SK-N-SH (cell line): ENCODE measurements at regions not wholly inside any gene's neighbourhood (a gene's known extent, or its start where the extent isn't known, plus 50 kb on each side); places are given as distances from the start of the nearest gene placed in this dataset.
"Not testable (repeated sequence)": the region's sequence is repeated elsewhere in the genome, so short reads cannot be mapped to it uniquely, and the experiment has no call there.

Source experiments
- CHD2 ChIP-seq: fragments of 150-350 bp; IDR thresholded peaks from 2 replicates; pipeline ENCODE4 v1.6.1; 2018; ENCODE audit warnings: low read length; ENCODE audit not compliant: partially characterized antibody
- NFIC ChIP-seq: IDR thresholded peaks from 2 replicates; pipeline ENCODE4 v1.4.0; 2012; ENCODE audit warnings: borderline replicate concordance
- POLR2AphosphoS5 ChIP-seq: IDR thresholded peaks from 2 replicates; pipeline ENCODE4 v1.6.1; 2012; ENCODE audit warnings: low read depth, low read length
- RCOR1 ChIP-seq: fragments of 150-350 bp; IDR thresholded peaks from 2 replicates; pipeline ENCODE4 v1.6.1; 2017; ENCODE audit warnings: antibody characterized with exemption, low read length
- RFX5 ChIP-seq: IDR thresholded peaks from 2 replicates; pipeline ENCODE4 v1.6.1; 2012; ENCODE audit warnings: mild to moderate bottlenecking, improper control_type of control experiment, low read length
- SIN3A ChIP-seq: IDR thresholded peaks from 2 replicates; pipeline ENCODE4 v1.6.1; 2012; ENCODE audit warnings: low read depth, mild to moderate bottlenecking, low read length, moderate library complexity, borderline replicate concordance
- TAF1 ChIP-seq: IDR thresholded peaks from 2 replicates; pipeline ENCODE4 v1.6.1; 2012; ENCODE audit warnings: low read depth, mild to moderate bottlenecking, low read length, moderate library complexity, borderline replicate concordance
- YY1 ChIP-seq: IDR thresholded peaks from 2 replicates; pipeline ENCODE4 v1.4.0; 2012; ENCODE audit warnings: low read depth, mild to moderate bottlenecking
- TF ChIP-seq, protein P1 (sequence below): fragments of 200-600 bp; sonication (generic); IDR thresholded peaks from 2 replicates; pipeline ENCODE4 v1.6.1; 2017; ENCODE audit warnings: antibody characterized with exemption, mild to moderate bottlenecking, moderate library complexity
- TF ChIP-seq, protein P2 (sequence below): fragments of 150-350 bp; IDR thresholded peaks from 2 replicates; pipeline ENCODE4 v1.6.1; 2016; ENCODE audit warnings: mild to moderate bottlenecking, low read depth, low read length
- TF ChIP-seq, protein P3 (sequence below): IDR thresholded peaks from 2 replicates; pipeline ENCODE4; 2012
- TF ChIP-seq, protein P4 (sequence below): IDR thresholded peaks from 2 replicates; pipeline ENCODE4 v1.4.0; 2012; ENCODE audit warnings: low read depth

DNA sequence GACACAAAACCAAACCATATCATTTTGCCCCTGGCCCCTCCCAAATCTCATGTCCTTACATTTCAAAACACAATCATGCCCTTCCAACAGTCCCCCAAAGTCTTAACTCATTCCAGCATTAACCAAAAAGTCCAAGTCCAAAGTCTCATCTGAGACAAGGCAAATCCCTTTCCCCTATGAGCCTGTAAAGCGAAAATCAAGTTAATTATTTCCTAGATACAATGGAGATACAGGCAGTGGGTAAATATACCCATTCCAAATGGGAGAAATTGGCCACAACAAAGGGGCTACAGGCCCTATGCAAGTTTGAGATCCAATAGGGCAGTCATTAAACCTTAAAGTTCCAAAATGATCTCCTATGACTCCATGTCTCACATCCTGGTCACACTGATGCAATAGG is 709.9 kb upstream of the LUZP2 start:
- TF ChIP-seq, protein P1, sequence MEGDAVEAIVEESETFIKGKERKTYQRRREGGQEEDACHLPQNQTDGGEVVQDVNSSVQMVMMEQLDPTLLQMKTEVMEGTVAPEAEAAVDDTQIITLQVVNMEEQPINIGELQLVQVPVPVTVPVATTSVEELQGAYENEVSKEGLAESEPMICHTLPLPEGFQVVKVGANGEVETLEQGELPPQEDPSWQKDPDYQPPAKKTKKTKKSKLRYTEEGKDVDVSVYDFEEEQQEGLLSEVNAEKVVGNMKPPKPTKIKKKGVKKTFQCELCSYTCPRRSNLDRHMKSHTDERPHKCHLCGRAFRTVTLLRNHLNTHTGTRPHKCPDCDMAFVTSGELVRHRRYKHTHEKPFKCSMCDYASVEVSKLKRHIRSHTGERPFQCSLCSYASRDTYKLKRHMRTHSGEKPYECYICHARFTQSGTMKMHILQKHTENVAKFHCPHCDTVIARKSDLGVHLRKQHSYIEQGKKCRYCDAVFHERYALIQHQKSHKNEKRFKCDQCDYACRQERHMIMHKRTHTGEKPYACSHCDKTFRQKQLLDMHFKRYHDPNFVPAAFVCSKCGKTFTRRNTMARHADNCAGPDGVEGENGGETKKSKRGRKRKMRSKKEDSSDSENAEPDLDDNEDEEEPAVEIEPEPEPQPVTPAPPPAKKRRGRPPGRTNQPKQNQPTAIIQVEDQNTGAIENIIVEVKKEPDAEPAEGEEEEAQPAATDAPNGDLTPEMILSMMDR, result not testable (repeated sequence)
- TF ChIP-seq NFIC, RCOR1, TAF1, POLR2AphosphoS5, YY1, RFX5, CHD2, SIN3A: not testable (repeated sequence)
- TF ChIP-seq, protein P2, sequence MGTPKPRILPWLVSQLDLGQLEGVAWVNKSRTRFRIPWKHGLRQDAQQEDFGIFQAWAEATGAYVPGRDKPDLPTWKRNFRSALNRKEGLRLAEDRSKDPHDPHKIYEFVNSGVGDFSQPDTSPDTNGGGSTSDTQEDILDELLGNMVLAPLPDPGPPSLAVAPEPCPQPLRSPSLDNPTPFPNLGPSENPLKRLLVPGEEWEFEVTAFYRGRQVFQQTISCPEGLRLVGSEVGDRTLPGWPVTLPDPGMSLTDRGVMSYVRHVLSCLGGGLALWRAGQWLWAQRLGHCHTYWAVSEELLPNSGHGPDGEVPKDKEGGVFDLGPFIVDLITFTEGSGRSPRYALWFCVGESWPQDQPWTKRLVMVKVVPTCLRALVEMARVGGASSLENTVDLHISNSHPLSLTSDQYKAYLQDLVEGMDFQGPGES, result not testable (repeated sequence)
- TF ChIP-seq, protein P3, sequence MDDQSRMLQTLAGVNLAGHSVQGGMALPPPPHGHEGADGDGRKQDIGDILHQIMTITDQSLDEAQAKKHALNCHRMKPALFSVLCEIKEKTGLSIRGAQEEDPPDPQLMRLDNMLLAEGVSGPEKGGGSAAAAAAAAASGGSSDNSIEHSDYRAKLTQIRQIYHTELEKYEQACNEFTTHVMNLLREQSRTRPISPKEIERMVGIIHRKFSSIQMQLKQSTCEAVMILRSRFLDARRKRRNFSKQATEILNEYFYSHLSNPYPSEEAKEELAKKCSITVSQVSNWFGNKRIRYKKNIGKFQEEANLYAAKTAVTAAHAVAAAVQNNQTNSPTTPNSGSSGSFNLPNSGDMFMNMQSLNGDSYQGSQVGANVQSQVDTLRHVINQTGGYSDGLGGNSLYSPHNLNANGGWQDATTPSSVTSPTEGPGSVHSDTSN, result not testable (repeated sequence)
- TF ChIP-seq, protein P4, sequence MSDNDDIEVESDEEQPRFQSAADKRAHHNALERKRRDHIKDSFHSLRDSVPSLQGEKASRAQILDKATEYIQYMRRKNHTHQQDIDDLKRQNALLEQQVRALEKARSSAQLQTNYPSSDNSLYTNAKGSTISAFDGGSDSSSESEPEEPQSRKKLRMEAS, result not testable (repeated sequence)
